ENCODE measurements at regions not wholly inside any gene's neighbourhood (a gene's known extent, or its start where the extent isn't known, plus 50 kb on each side); places are given as distances from the start of the nearest gene placed in this dataset.

DNA sequence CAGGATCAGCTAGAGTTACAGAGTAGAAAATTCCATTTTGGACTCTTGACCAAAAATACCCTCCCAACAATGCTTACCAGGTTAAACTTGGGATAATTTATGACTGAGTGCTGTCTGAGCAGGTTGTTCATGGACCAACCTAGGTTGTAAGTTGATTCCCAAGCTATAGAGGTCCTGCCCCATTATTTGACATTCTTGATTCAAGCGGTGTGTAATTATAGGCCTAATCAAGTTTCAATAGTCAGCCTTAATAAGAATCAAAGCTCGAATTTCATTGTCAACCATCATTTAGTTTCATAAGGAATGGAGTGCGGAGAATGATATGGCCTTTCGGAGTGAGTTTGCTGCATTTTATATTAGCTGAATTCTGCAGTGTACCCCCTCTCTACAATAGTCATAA is 152.8 kb upstream of the FIGN start:
- no peak overlapping the region for H3K27ac Mint-ChIP-seq
- POLR2A ChIA-PET, result no interaction called here
- ATAC-seq, result no peak
- no peak overlapping the region for H3K4me3 Mint-ChIP-seq
- no peaks in the 10 kb centered on the region for H3K4me1 Mint-ChIP-seq (ENCODE audit: low read depth)
- CTCF ChIA-PET, result interaction anchor here (2.7 kb wide), 1 partner anchor 9 kb away, joined by 7 read pairs; no protein-coding TSS in a partner anchor
- no peaks in the 10 kb centered on the region for H3K27me3 Mint-ChIP-seq (ENCODE audit: low read depth)
- H3K36me3 Mint-ChIP-seq (ENCODE audit: low read depth), result no peaks in the 10 kb centered on the region
- H3K9me3 Mint-ChIP-seq (ENCODE audit: insufficient read depth), result peaks cover 9% of the 10 kb centered on the region
- no peak for DNase-seq

DNA sequence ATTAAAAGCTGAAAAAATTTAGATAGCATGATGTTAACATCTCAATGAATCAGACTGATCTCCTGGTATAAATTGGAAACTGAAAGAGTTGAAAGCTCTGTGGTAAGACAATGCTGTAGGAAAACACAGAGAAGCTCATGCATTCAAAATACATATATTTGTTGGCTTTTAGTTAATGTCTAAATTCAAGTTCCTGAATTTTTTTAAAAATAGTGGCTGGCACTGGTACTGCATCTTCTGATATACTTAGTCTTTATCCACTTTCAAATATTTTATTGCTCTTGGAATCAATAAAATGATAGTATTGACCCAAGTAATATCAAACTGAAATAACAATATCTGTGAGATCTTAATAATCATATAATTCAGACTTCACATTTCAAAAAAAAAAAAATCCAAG is 151.4 kb upstream of the FIGN start:
- Mint-ChIP-seq H3K4me3 (no peak overlapping the region), H3K27me3 (ENCODE audit: low read depth) (no peaks in the 10 kb centered on the region), H3K27ac (no peak overlapping the region), H3K4me1 (ENCODE audit: low read depth) (no peaks in the 10 kb centered on the region), H3K9me3 (ENCODE audit: insufficient read depth) (peaks cover 3% of the 10 kb centered on the region), H3K36me3 (ENCODE audit: low read depth) (no peaks in the 10 kb centered on the region)
- DNase-seq (no peak), ATAC-seq (no peak)
- ChIA-PET POLR2A (no interaction called here), CTCF (no interaction called here)

DNA sequence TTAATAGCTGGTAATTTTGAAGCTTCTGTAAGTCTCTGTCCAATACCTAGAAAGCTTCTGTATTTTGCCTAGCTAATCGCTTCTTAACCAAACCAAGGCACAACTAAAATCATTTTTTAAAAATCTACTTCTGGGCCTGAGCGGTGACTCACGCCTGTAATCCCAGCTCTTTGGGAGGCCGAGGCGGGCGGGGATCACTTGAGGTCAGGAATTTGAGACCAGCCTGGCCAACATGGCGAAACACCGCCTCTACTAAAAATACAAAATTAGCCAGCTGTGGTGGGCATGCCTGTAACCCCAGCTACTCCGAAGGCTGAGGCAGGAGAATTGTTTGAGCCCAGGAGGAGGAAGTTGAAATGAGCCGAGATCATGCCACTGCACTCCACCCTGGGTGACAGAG is 148.6 kb upstream of the FIGN start:
- H3K27ac Mint-ChIP-seq, result no peak overlapping the region
- no peaks in the 10 kb centered on the region for H3K36me3 Mint-ChIP-seq (ENCODE audit: low read depth)
- no peaks in the 10 kb centered on the region for H3K4me1 Mint-ChIP-seq (ENCODE audit: low read depth)
- H3K27me3 Mint-ChIP-seq (ENCODE audit: low read depth), result no peaks in the 10 kb centered on the region
- H3K9me3 Mint-ChIP-seq (ENCODE audit: insufficient read depth), result no peaks in the 10 kb centered on the region
- DNase-seq (no peak), ATAC-seq (no peak)
- no peak overlapping the region for H3K4me3 Mint-ChIP-seq
- CTCF ChIA-PET, result no interaction called here
- POLR2A ChIA-PET, result no interaction called here

DNA sequence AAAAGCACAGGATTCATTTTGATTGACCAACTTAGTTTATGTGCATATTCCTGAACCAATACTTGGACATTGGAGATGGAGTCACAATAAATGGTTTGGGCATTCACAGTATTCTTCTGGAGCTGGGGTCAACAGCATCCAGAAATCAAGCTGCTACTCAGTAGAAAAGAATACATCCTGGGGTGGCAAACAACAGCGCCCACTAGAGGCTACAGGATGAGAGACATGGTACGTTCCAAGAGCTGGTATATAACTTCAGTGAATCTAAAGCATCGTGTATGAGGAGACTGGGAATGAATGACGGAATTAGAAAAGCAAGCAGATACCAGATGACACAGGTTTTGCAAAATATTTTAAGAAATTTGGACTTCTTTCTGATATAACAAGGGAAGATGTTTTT is 142.9 kb upstream of the FIGN start:
- CTCF ChIA-PET, result interaction anchor here (2.4 kb wide), 1 partner anchor 11 kb away, joined by 7 read pairs; no protein-coding TSS in a partner anchor
- Mint-ChIP-seq H3K9me3 (ENCODE audit: insufficient read depth) (peaks cover 3% of the 10 kb centered on the region), H3K27me3 (ENCODE audit: low read depth) (no peaks in the 10 kb centered on the region), H3K4me1 (ENCODE audit: low read depth) (no peaks in the 10 kb centered on the region), H3K27ac (no peak overlapping the region), H3K4me3 (no peak overlapping the region), H3K36me3 (ENCODE audit: low read depth) (no peaks in the 10 kb centered on the region)
- no peak for ATAC-seq
- DNase-seq, result no peak
- POLR2A ChIA-PET, result no interaction called here

DNA sequence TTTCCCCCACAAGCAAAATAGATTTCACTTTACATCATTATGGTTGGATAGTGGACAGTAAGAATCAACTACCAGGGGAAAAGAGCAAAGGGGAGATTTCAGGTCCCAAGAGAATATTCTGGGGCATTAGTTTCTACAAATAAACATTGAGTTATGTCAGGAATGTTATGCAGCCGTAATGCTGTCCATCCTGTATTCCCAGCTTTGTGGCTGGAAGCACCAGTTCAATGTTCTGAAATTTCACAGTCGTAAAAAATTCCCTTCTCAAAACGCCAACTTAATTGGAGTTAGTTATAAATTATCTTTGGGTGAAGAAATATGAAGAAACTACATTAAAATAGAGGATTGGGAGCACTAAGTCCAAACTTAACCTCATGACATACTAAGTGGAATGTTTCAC is 141.5 kb upstream of the FIGN start:
- DNase-seq (no peak), ATAC-seq (no peak)
- Mint-ChIP-seq H3K4me3 (no peak overlapping the region), H3K9me3 (ENCODE audit: insufficient read depth) (peaks cover 3% of the 10 kb centered on the region), H3K4me1 (ENCODE audit: low read depth) (no peaks in the 10 kb centered on the region), H3K36me3 (ENCODE audit: low read depth) (no peaks in the 10 kb centered on the region), H3K27ac (no peak overlapping the region), H3K27me3 (ENCODE audit: low read depth) (no peaks in the 10 kb centered on the region)
- ChIA-PET CTCF (no interaction called here), POLR2A (no interaction called here)

DNA sequence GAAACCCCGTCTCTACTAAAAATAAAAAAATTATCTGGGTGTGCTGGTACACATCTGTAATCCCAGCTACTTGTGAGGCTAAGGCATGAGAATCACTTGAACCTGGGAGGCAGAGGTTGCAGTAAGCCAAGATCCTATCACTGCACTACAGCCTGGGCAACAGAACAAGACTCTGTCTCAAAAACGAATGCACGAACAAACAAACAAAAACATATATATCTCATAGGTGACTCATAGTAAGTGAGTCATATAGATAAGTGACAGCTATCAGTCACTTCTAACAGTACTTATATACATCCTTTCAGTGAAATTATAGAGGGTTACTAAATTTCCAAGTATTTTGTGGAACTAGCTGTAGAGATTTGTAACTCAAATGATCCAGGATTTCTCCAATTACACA is 127.3 kb upstream of the FIGN start:
- Mint-ChIP-seq H3K4me1 (ENCODE audit: low read depth) (no peaks in the 10 kb centered on the region), H3K27me3 (ENCODE audit: low read depth) (no peaks in the 10 kb centered on the region), H3K27ac (no peak overlapping the region), H3K4me3 (no peak overlapping the region), H3K36me3 (ENCODE audit: low read depth) (no peaks in the 10 kb centered on the region), H3K9me3 (ENCODE audit: insufficient read depth) (peaks cover 8% of the 10 kb centered on the region)
- ATAC-seq (no peak), DNase-seq (no peak)
- ChIA-PET CTCF (no interaction called here), POLR2A (no interaction called here)

DNA sequence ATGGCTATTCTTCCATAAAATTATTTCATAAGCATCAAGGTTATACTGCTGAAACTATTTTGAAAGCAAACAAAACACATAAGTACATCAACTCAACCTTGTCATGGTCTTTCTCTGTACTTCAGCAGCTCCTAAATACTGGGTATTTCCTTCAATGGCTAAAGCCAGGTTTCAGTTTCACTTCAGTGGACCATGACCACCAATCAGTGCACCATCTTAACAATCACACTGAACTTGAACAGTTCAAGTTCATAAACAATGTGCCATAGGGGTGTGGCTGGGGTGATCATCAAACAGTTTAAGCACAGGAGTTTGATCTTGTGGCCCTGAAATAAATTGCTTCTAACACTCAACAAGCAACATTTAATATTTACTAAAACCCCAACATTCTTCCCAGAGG is 124.1 kb upstream of the FIGN start:
- Mint-ChIP-seq H3K36me3 (ENCODE audit: low read depth) (no peaks in the 10 kb centered on the region), H3K27me3 (ENCODE audit: low read depth) (no peaks in the 10 kb centered on the region), H3K4me1 (ENCODE audit: low read depth) (no peaks in the 10 kb centered on the region), H3K9me3 (ENCODE audit: insufficient read depth) (no peaks in the 10 kb centered on the region), H3K4me3 (no peak overlapping the region), H3K27ac (no peak overlapping the region)
- DNase-seq, result no peak
- no peak for ATAC-seq
- ChIA-PET POLR2A (no interaction called here), CTCF (no interaction called here)

DNA sequence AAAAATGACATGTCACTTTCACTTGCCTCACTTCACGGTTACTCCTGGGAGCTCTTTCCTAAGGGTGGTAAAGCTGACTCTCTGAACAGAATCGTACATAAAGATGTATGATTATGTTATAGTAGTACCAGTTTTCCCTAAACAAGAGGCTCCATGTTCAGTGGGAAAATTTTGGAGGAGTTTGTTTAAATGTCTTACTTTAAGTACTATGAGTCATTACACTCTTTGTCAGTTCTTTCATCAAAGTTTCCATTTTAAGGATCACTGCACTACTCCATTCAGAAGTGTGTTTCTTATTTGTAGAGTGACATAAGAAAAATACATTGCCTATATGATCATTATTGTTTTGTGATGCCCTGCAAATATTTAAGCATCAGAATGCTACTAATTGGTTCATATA is 121.1 kb upstream of the FIGN start:
- ChIA-PET POLR2A (no interaction called here), CTCF (no interaction called here)
- Mint-ChIP-seq H3K4me3 (no peak overlapping the region), H3K27ac (no peak overlapping the region), H3K27me3 (ENCODE audit: low read depth) (no peaks in the 10 kb centered on the region), H3K4me1 (ENCODE audit: low read depth) (no peaks in the 10 kb centered on the region), H3K36me3 (ENCODE audit: low read depth) (no peaks in the 10 kb centered on the region), H3K9me3 (ENCODE audit: insufficient read depth) (no peaks in the 10 kb centered on the region)
- DNase-seq, result no peak
- no peak for ATAC-seq

DNA sequence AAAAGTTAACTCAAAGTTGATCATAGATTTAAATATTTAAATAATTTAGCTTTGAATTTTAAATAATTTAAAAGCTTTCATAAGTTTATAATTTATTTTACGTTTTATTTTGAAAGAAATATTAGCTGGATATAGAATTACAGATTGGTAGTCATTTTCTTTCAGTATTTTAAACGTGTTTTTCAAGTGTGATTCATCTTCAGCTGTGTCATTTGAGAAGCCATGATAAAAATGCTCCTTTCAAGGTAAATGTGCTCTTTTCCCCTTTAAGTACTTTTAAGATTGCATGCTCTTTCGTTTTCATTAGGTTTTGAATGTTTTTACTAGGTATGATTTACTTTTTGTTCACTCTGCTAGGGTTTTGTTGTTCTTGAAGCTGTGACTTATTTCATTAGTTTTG is 116.8 kb upstream of the FIGN start:
- ATAC-seq, result no peak
- Mint-ChIP-seq H3K4me3 (no peak overlapping the region), H3K36me3 (ENCODE audit: low read depth) (no peaks in the 10 kb centered on the region), H3K9me3 (ENCODE audit: insufficient read depth) (no peaks in the 10 kb centered on the region), H3K27ac (no peak overlapping the region), H3K4me1 (ENCODE audit: low read depth) (no peaks in the 10 kb centered on the region), H3K27me3 (ENCODE audit: low read depth) (no peaks in the 10 kb centered on the region)
- CTCF ChIA-PET, result no interaction called here
- DNase-seq, result no peak
- POLR2A ChIA-PET, result no interaction called here

DNA sequence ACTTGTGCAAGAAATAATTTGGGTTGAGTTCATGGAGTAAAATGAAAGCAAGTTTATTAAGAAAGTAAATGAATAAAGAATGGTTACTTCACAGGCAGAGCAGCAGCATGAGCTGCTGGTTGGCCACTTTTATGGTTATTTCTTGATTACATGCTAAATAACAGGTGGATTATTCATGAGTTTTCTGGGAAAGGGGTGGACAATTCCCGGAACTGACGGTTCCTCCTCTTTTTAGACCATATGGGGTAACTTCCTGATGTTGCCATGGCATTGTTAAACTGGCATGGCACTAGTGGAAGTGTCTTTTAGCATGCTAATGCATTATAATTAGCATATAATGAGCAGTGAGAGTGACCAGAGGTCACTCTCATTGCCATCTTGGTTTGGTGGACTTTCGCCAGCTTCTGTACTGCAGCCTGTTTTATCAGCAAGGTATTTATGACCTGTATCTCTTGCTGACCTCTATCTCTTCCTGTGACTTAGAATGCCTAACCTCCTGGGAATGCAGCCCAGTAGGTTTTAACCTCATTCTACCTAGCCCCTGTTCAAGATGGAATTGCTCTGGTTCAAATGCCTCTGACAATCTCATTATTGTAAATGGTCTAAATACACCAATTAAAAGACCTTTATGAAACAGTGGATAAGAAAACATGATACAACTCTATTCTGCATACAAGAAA is 114.1 kb upstream of the FIGN start:
- no peak for ATAC-seq
- H3K9me3 Mint-ChIP-seq (ENCODE audit: insufficient read depth), result no peaks in the 10 kb centered on the region
- H3K27me3 Mint-ChIP-seq (ENCODE audit: low read depth), result no peaks in the 10 kb centered on the region
- ChIA-PET CTCF (no interaction called here), POLR2A (no interaction called here)
- H3K36me3 Mint-ChIP-seq (ENCODE audit: low read depth), result no peaks in the 10 kb centered on the region
- H3K4me1 Mint-ChIP-seq (ENCODE audit: low read depth), result no peaks in the 10 kb centered on the region
- no peak overlapping the region for H3K4me3 Mint-ChIP-seq
- H3K27ac Mint-ChIP-seq, result no peak overlapping the region
- no peak for DNase-seq

DNA sequence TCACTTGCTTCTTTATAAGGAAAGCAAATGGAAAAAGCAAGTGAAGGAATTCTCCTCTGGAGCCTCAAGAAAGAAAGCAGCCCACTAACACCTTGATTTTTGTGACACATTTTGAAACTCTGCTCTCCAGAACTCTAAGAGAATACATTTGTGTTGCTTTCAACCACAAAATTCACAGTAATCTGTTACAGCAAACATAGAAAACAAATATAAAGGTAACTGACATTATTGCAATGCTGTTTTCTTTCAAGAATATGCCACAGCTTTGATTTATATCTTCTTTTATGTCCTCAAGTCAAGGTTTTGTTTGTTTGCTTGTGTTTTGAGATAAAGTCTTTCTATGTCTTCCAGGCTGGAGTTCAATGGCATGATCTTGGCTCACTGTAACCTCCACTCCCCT is 103.1 kb upstream of the FIGN start:
- Mint-ChIP-seq H3K27ac (no peak overlapping the region), H3K4me3 (no peak overlapping the region), H3K9me3 (ENCODE audit: insufficient read depth) (peaks cover 3% of the 10 kb centered on the region), H3K4me1 (ENCODE audit: low read depth) (no peaks in the 10 kb centered on the region), H3K27me3 (ENCODE audit: low read depth) (no peaks in the 10 kb centered on the region), H3K36me3 (ENCODE audit: low read depth) (no peaks in the 10 kb centered on the region)
- POLR2A ChIA-PET, result no interaction called here
- CTCF ChIA-PET, result no interaction called here
- ATAC-seq, result no peak
- DNase-seq, result no peak

DNA sequence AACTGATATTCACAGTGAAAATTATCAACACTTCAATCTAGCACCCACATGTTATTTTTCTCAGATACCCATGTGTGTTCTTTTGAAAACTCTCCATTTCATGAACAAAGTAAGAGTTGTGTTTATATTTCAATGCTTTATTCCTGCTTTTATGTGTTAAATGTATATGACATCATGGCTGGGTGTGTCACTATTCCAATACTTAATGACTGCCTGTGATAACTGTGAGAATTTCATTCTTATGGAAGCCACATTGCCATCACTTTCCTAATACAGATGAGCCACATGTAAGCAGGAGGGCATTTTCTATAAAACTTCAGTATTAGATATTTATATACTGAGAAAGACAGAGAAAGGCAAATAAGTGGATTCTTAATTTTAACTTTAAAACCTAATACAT is 100.4 kb upstream of the FIGN start:
- H3K4me3 Mint-ChIP-seq, result no peak overlapping the region
- ChIA-PET POLR2A (no interaction called here), CTCF (no interaction called here)
- no peaks in the 10 kb centered on the region for H3K4me1 Mint-ChIP-seq (ENCODE audit: low read depth)
- no peak overlapping the region for H3K27ac Mint-ChIP-seq
- no peak for ATAC-seq
- H3K36me3 Mint-ChIP-seq (ENCODE audit: low read depth), result no peaks in the 10 kb centered on the region
- H3K9me3 Mint-ChIP-seq (ENCODE audit: insufficient read depth), result no peaks in the 10 kb centered on the region
- DNase-seq, result no peak
- H3K27me3 Mint-ChIP-seq (ENCODE audit: low read depth), result no peaks in the 10 kb centered on the region

DNA sequence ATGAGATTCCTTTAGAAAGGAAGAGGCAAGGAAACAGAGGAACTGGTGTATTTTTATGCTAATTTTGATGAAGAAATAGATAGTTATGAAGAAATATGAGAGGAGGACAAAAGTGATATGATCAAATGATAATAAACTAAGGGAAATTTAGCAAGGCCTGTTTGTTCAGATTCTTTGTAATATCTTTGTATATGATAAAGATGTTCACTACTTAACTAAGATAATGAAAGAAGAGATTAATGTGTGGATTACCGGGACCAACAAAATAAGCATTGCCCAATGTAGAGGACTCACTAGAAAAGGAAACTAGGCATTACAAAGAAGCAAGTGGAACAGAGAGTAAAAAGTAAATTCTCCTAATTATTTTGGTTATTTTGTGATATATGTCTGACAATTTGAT is 99.0 kb upstream of the FIGN start:
- Mint-ChIP-seq H3K27ac (no peak overlapping the region), H3K4me3 (no peak overlapping the region), H3K4me1 (ENCODE audit: low read depth) (no peaks in the 10 kb centered on the region), H3K9me3 (ENCODE audit: insufficient read depth) (no peaks in the 10 kb centered on the region), H3K36me3 (ENCODE audit: low read depth) (no peaks in the 10 kb centered on the region), H3K27me3 (ENCODE audit: low read depth) (no peaks in the 10 kb centered on the region)
- POLR2A ChIA-PET, result no interaction called here
- ATAC-seq, result no peak
- DNase-seq, result no peak
- CTCF ChIA-PET, result no interaction called here
